Ishikawa (cell line): ENCODE measurements at regions not wholly inside any gene's neighbourhood (a gene's known extent, or its start where the extent isn't known, plus 50 kb on each side); places are given as distances from the start of the nearest gene placed in this dataset.

Experiments
- CEBPB ChIP-seq: IDR thresholded peaks from 2 replicates; pipeline ENCODE4 v1.6.1; 2012
- CREB1 ChIP-seq: IDR thresholded peaks from 2 replicates; pipeline ENCODE4 v1.6.1; 2012; ENCODE audit warnings: low read depth
- EP300 ChIP-seq: IDR thresholded peaks from 2 replicates; pipeline ENCODE4 v1.6.1; 2012; ENCODE audit warnings: borderline replicate concordance
- FOXM1 ChIP-seq: IDR thresholded peaks from 2 replicates; pipeline ENCODE4 v1.6.1; 2012; ENCODE audit warnings: low read depth, borderline replicate concordance
- NFIC ChIP-seq: IDR thresholded peaks from 2 replicates; pipeline ENCODE4 v1.6.1; 2012
- RAD21 ChIP-seq: IDR thresholded peaks from 2 replicates; pipeline ENCODE4 v1.6.1; 2012; ENCODE audit warnings: low read depth
- TAF1 ChIP-seq: IDR thresholded peaks from 2 replicates; pipeline ENCODE4 v1.6.1; 2012; ENCODE audit warnings: low read depth, mild to moderate bottlenecking
- TCF12 ChIP-seq: IDR thresholded peaks from 2 replicates; pipeline ENCODE4 v1.6.1; 2012; ENCODE audit warnings: low read depth
- TEAD4 ChIP-seq: IDR thresholded peaks from 2 replicates; pipeline ENCODE4 v1.6.1; 2012
- YY1 ChIP-seq: IDR thresholded peaks from 2 replicates; pipeline ENCODE4 v1.6.1; 2012; ENCODE audit warnings: low read depth
- TF ChIP-seq, protein P1 (sequence below): IDR thresholded peaks from 2 replicates; pipeline ENCODE4 v1.6.1; 2012
- TF ChIP-seq, protein P2 (sequence below): IDR thresholded peaks from 2 replicates; pipeline ENCODE4 v1.6.1; 2012
- TF ChIP-seq, protein P3 (sequence below): IDR thresholded peaks from 2 replicates; pipeline ENCODE4 v1.6.1; 2012; ENCODE audit warnings: low read depth, mild to moderate bottlenecking

DNA sequence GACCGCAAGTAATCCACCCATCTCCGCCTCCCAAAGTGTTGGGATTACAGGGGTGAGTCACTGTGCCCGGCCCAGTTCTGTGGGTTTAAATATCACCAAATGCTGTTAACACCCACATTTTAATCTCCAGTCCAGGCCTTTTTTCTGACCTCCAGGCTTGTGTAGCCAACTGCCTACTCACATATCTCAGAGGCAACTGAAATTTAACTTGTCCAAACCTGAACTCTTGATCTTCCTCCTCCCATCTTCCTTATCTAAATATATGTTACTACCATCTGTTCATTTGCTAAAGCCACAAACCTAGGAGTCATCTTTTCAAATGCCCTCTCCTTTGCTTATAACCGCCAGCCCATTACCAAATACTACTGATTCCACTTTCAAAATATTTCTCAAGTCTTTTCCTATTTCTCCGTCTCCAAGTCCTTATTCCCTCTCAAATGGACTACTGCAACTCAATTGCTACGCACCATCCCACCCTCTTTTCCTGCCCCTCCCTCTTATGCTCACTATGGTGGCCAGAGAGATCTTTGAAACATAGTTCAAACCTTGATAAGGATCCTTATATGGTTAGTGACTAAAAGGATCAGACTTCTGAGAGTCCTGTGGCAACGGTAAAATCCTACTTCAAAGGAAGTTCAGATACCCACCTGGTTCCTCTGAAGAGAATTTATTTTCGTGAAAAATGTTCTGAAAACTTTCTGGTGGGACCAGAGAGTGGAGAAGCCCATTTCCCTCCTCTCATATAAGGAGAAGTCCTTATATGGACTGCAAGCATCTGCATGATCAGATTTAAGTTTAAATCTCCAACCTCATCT lies 78.5 kb upstream of the CDC42BPA start:
- TF ChIP-seq, protein P1, sequence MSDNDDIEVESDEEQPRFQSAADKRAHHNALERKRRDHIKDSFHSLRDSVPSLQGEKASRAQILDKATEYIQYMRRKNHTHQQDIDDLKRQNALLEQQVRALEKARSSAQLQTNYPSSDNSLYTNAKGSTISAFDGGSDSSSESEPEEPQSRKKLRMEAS, result no peak
- TF ChIP-seq YY1, result no peak
- TF ChIP-seq FOXM1, result no peak
- TF ChIP-seq TEAD4, result no peak
- TF ChIP-seq EP300, result no peak
- no peak for TF ChIP-seq TCF12
- TF ChIP-seq CEBPB, result no peak
- no peak for TF ChIP-seq NFIC
- TF ChIP-seq, protein P2, sequence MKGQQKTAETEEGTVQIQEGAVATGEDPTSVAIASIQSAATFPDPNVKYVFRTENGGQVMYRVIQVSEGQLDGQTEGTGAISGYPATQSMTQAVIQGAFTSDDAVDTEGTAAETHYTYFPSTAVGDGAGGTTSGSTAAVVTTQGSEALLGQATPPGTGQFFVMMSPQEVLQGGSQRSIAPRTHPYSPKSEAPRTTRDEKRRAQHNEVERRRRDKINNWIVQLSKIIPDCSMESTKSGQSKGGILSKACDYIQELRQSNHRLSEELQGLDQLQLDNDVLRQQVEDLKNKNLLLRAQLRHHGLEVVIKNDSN, result no peak
- TF ChIP-seq CREB1, result no peak
- no peak for TF ChIP-seq RAD21
- no peak for TF ChIP-seq TAF1
- TF ChIP-seq, protein P3, sequence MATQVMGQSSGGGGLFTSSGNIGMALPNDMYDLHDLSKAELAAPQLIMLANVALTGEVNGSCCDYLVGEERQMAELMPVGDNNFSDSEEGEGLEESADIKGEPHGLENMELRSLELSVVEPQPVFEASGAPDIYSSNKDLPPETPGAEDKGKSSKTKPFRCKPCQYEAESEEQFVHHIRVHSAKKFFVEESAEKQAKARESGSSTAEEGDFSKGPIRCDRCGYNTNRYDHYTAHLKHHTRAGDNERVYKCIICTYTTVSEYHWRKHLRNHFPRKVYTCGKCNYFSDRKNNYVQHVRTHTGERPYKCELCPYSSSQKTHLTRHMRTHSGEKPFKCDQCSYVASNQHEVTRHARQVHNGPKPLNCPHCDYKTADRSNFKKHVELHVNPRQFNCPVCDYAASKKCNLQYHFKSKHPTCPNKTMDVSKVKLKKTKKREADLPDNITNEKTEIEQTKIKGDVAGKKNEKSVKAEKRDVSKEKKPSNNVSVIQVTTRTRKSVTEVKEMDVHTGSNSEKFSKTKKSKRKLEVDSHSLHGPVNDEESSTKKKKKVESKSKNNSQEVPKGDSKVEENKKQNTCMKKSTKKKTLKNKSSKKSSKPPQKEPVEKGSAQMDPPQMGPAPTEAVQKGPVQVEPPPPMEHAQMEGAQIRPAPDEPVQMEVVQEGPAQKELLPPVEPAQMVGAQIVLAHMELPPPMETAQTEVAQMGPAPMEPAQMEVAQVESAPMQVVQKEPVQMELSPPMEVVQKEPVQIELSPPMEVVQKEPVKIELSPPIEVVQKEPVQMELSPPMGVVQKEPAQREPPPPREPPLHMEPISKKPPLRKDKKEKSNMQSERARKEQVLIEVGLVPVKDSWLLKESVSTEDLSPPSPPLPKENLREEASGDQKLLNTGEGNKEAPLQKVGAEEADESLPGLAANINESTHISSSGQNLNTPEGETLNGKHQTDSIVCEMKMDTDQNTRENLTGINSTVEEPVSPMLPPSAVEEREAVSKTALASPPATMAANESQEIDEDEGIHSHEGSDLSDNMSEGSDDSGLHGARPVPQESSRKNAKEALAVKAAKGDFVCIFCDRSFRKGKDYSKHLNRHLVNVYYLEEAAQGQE, result no peak
